ENCODE measurements at regions not wholly inside any gene's neighbourhood (a gene's known extent, or its start where the extent isn't known, plus 50 kb on each side); places are given as distances from the start of the nearest gene placed in this dataset.

GRCh38 chr16:6192984-6193383, 1095.4 kb upstream of the EEF2KMT start:
- DNase-seq, result no peak

- no peak for DNase-seq
These were observed 1094.9 kb upstream of the EEF2KMT start for GRCh38 chr16:6192532-6192931.

- DNase-seq, result no peak
These were observed 1093.2 kb upstream of the EEF2KMT start for GRCh38 chr16:6190776-6191175.

GRCh38 chr16:6189216-6189615, 1091.6 kb upstream of the EEF2KMT start:
- no peak for DNase-seq

- DNase-seq, result no peak
These were observed 1080.1 kb upstream of the EEF2KMT start for GRCh38 chr16:6177616-6178180.

- DNase-seq, result no peak
These were observed 1072.4 kb upstream of the EEF2KMT start for GRCh38 chr16:6170022-6170421.

GRCh38 chr16:6165330-6165979, 1067.9 kb upstream of the EEF2KMT start:
- peak; percentile 2 for DNase-seq

- DNase-seq, result no peak
These were observed 1063.3 kb upstream of the EEF2KMT start for GRCh38 chr16:6160871-6161270.

GRCh38 chr16:6160303-6160702, 1062.7 kb upstream of the EEF2KMT start:
- no peak for DNase-seq

- DNase-seq, result no peak
These were observed 1060.2 kb upstream of the EEF2KMT start for GRCh38 chr16:6157806-6158205.

GRCh38 chr16:6155271-6155670, 1057.7 kb upstream of the EEF2KMT start:
- no peak for DNase-seq

GRCh38 chr16:6153901-6154300, 1056.3 kb upstream of the EEF2KMT start:
- no peak for DNase-seq

GRCh38 chr16:6149031-6149430, 1051.4 kb upstream of the EEF2KMT start:
- no peak for DNase-seq

GRCh38 chr16:6148361-6148760, 1050.8 kb upstream of the EEF2KMT start:
- DNase-seq, result no peak

GRCh38 chr16:6146874-6147425, 1049.4 kb upstream of the EEF2KMT start:
- DNase-seq, result no peak

- DNase-seq, result no peak
These were observed 1048.8 kb upstream of the EEF2KMT start for GRCh38 chr16:6146356-6146755.

- no peak for DNase-seq
These were observed 1046.9 kb upstream of the EEF2KMT start for GRCh38 chr16:6144463-6144862.

GRCh38 chr16:6143020-6143419, 1045.4 kb upstream of the EEF2KMT start:
- DNase-seq, result no peak

- DNase-seq, result no peak
These were observed 1035.5 kb upstream of the EEF2KMT start for GRCh38 chr16:6133009-6133557.

GRCh38 chr16:6132121-6132520, 1034.5 kb upstream of the EEF2KMT start:
- DNase-seq, result no peak

- DNase-seq, result no peak
These were observed 1034.0 kb upstream of the EEF2KMT start for GRCh38 chr16:6131526-6132050.

- no peak for DNase-seq
These were observed 1028.1 kb upstream of the EEF2KMT start for GRCh38 chr16:6125483-6126259.

- DNase-seq, result no peak
These were observed 1026.5 kb upstream of the EEF2KMT start for GRCh38 chr16:6124136-6124535.
